ENCODE measurements at regions not wholly inside any gene's neighbourhood (a gene's known extent, or its start where the extent isn't known, plus 50 kb on each side); places are given as distances from the start of the nearest gene placed in this dataset.

DNA sequence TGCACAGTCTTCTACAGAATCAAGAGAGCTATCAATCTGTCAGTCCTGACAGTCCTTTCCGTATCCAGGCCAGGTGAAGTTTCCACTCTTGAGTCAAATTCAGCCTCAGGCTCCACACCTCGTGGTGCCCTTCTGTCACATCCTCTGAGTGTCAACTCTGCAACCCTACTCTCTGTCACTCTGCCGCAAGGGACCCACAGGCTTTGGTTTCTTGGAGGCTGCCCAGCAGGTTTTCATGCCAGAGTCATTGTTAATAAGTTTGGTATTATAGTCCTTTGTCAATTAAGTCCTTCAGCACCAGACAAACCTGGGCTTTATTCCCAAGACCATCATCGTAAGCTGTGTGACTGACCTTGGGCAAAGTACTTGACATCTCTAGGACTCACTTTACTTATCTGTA lies 83.4 kb upstream of the KLHL13 start:
- Histone ChIP-seq H3K9me2 (replicated peaks; ENCODE audit: insufficient read depth, low read length) (no peaks in the 10 kb centered on the region), H3F3A (ENCODE audit: insufficient read depth, low read length) (no peaks in the 10 kb centered on the region), H3K27ac (ENCODE audit: low read length) (no peak overlapping the region), H2AFZ (ENCODE audit: low read length) (no peak overlapping the region), H3K79me2 (ENCODE audit: low read length) (no peaks in the 10 kb centered on the region), H4K20me1 (ENCODE audit: insufficient read depth, low read length) (no peaks in the 10 kb centered on the region), H3K9ac (ENCODE audit: low read length) (no peak overlapping the region), H3K27me3 (replicated peaks; ENCODE audit: insufficient read depth, low read length) (no peaks in the 10 kb centered on the region), H3K4me3 (ENCODE audit: low read length) (no peak overlapping the region), H3K9me3 (replicated peaks; ENCODE audit: insufficient read depth, low read length) (no peaks in the 10 kb centered on the region), H3K4me1 (ENCODE audit: low read length) (no peaks in the 10 kb centered on the region), H3K4me2 (ENCODE audit: low read depth, low read length) (no peak overlapping the region), H3K36me3 (replicated peaks; ENCODE audit: insufficient read depth, low read length) (no peaks in the 10 kb centered on the region)
- no peak for DNase-seq
- TF ChIP-seq EZH2 (optimal IDR thresholded peaks at IDR 0.05; ENCODE audit: low read depth, low read length) (no peak), EZH2phosphoT487 (IDR thresholded peaks at IDR 0.05; ENCODE audit: low read length) (no peak)
- TF ChIP-seq, protein P1, sequence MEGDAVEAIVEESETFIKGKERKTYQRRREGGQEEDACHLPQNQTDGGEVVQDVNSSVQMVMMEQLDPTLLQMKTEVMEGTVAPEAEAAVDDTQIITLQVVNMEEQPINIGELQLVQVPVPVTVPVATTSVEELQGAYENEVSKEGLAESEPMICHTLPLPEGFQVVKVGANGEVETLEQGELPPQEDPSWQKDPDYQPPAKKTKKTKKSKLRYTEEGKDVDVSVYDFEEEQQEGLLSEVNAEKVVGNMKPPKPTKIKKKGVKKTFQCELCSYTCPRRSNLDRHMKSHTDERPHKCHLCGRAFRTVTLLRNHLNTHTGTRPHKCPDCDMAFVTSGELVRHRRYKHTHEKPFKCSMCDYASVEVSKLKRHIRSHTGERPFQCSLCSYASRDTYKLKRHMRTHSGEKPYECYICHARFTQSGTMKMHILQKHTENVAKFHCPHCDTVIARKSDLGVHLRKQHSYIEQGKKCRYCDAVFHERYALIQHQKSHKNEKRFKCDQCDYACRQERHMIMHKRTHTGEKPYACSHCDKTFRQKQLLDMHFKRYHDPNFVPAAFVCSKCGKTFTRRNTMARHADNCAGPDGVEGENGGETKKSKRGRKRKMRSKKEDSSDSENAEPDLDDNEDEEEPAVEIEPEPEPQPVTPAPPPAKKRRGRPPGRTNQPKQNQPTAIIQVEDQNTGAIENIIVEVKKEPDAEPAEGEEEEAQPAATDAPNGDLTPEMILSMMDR (IDR thresholded peaks at IDR 0.05; ENCODE audit: low read length), result no peak

DNA sequence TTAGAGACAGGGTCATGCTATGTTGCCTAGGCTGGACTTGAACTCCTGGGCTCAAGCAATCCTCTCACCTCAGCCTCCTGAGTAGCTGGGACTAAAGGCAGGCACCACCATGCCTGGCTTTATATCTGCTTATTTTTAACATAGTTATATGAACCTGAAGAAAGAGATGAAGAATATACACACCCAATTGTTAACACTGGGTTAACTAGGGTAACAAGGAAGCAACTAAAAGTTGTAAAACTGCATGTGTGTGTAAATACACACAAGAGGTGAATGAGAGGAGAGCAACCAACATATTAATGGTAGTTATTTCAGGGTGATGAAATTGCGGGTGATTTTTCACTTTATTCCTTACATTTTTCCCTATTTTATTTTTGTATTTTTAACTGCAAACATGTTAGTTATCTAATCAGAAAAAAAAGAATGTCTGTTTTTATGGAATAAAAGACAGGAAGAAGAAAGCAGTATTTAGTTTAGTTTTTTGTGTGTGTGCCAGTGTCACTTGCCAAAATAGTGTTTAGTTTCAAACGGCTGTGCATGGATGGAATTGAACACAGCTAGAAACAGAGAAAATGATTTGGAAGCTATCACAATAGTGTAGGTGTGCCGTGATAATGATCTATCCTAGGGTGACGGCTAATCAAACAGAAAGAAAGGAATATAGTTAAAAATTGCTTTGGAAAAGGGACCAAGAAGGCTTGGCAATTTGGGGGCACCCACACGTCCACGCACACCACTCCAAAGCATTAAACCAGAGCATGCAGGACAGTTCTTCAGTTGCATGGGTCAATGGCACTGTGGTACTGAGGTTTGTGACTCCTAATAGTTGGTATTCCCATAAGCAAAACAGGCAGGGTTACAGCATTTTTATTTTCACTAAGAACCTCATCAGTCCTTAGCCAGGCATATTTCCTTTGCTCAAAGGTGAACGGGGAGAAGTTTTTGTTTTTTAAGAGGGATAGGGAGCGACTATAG lies 89.1 kb upstream of the KLHL13 start:
- no peaks in the 10 kb centered on the region for H3K9me3 ChIP-seq (replicated peaks; ENCODE audit: insufficient read depth, low read length)
- H4K20me1 ChIP-seq (ENCODE audit: insufficient read depth, low read length), result no peaks in the 10 kb centered on the region
- no peaks in the 10 kb centered on the region for H3F3A ChIP-seq (ENCODE audit: insufficient read depth, low read length)
- no peak for TF ChIP-seq EZH2phosphoT487 (IDR thresholded peaks at IDR 0.05; ENCODE audit: low read length)
- no peak for TF ChIP-seq EZH2 (optimal IDR thresholded peaks at IDR 0.05; ENCODE audit: low read depth, low read length)
- TF ChIP-seq, protein P1 (IDR thresholded peaks at IDR 0.05; ENCODE audit: low read length), result no peak
- no peak overlapping the region for H3K27ac ChIP-seq (ENCODE audit: low read length)
- no peaks in the 10 kb centered on the region for H3K4me1 ChIP-seq (ENCODE audit: low read length)
- no peak overlapping the region for H3K4me3 ChIP-seq (ENCODE audit: low read length)
- no peaks in the 10 kb centered on the region for H3K79me2 ChIP-seq (ENCODE audit: low read length)
- no peaks in the 10 kb centered on the region for H3K36me3 ChIP-seq (replicated peaks; ENCODE audit: insufficient read depth, low read length)
- H3K27me3 ChIP-seq (replicated peaks; ENCODE audit: insufficient read depth, low read length), result peaks cover 6% of the 10 kb centered on the region; the same call in 1 of the 2 replicates
- DNase-seq, result no peak
- no peaks in the 10 kb centered on the region for H3K9me2 ChIP-seq (replicated peaks; ENCODE audit: insufficient read depth, low read length)
- H3K9ac ChIP-seq (ENCODE audit: low read length), result no peak overlapping the region
- H3K4me2 ChIP-seq (ENCODE audit: low read depth, low read length), result no peak overlapping the region
- no peak overlapping the region for H2AFZ ChIP-seq (ENCODE audit: low read length)

DNA sequence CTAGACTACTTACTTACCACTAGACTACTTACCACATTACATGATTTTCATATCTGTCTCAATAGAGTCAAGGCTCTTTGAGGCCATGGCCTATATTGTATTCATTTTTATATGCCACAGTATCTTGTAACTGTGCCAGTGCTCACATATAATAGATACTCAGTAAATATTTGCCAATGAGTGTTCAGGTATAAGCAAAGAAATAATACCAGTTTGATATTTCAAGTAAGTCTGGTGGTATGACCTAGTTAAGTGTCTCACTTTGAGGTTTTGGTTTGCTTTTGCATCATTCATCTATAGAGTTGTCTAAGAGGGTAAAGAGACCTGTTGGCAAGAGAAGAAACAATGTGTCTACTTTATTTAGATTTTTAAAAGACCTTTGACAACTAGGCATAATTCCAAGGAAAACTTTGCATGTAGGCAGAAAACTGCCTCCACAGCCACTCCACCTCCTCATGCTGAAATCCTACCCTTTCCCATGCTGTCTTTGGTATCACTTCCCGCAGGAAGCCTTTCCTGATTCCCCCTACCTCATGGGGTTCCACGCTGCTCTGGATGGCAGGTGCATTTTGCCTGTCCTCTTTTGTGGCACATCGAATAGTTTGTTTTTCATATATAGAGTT lies 91.3 kb upstream of the KLHL13 start:
- Histone ChIP-seq H3K79me2 (ENCODE audit: low read length) (no peaks in the 10 kb centered on the region), H3K9me3 (replicated peaks; ENCODE audit: insufficient read depth, low read length) (no peaks in the 10 kb centered on the region), H3K9ac (ENCODE audit: low read length) (no peak overlapping the region), H3K4me3 (ENCODE audit: low read length) (no peak overlapping the region), H3K27me3 (replicated peaks; ENCODE audit: insufficient read depth, low read length) (peaks cover 15% of the 10 kb centered on the region), H4K20me1 (ENCODE audit: insufficient read depth, low read length) (no peaks in the 10 kb centered on the region), H3F3A (ENCODE audit: insufficient read depth, low read length) (peaks cover 10% of the 10 kb centered on the region; the same call in 1 of the 2 replicates), H3K4me2 (ENCODE audit: low read depth, low read length) (no peak overlapping the region), H3K27ac (ENCODE audit: low read length) (no peak overlapping the region), H2AFZ (ENCODE audit: low read length) (no peak overlapping the region), H3K4me1 (ENCODE audit: low read length) (peaks cover 11% of the 10 kb centered on the region; the same call in 1 of the 2 replicates), H3K36me3 (replicated peaks; ENCODE audit: insufficient read depth, low read length) (no peaks in the 10 kb centered on the region), H3K9me2 (replicated peaks; ENCODE audit: insufficient read depth, low read length) (no peaks in the 10 kb centered on the region)
- DNase-seq, result no peak
- TF ChIP-seq, protein P1 (IDR thresholded peaks at IDR 0.05; ENCODE audit: low read length), result no peak
- TF ChIP-seq EZH2 (optimal IDR thresholded peaks at IDR 0.05; ENCODE audit: low read depth, low read length) (no peak), EZH2phosphoT487 (IDR thresholded peaks at IDR 0.05; ENCODE audit: low read length) (no peak)
